Erythroblast (primary cell): ENCODE measurements at regions not wholly inside any gene's neighbourhood (a gene's known extent, or its start where the extent isn't known, plus 50 kb on each side); places are given as distances from the start of the nearest gene placed in this dataset.

Experiments
- GATA1 ChIP-seq: IDR thresholded peaks from 2 replicates; pipeline ENCODE4 v1.6.1; 2011; ENCODE audit warnings: low read depth, mild to moderate bottlenecking, control low read depth, low read length, moderate library complexity
- POLR2A ChIP-seq: IDR thresholded peaks from 2 replicates; pipeline ENCODE4 v1.6.1; 2011; ENCODE audit warnings: mild to moderate bottlenecking, low read length

GRCh38 chr2:8126783-8127182 is 555.1 kb upstream of the ID2 start:
- TF ChIP-seq POLR2A (no peak), GATA1 (no peak)
